ENCODE measurements at regions not wholly inside any gene's neighbourhood (a gene's known extent, or its start where the extent isn't known, plus 50 kb on each side); places are given as distances from the start of the nearest gene placed in this dataset.

GRCh38 chr16:63481060-63481459, 1444.8 kb upstream of the CDH8 start:
- TF ChIP-seq, protein P1, sequence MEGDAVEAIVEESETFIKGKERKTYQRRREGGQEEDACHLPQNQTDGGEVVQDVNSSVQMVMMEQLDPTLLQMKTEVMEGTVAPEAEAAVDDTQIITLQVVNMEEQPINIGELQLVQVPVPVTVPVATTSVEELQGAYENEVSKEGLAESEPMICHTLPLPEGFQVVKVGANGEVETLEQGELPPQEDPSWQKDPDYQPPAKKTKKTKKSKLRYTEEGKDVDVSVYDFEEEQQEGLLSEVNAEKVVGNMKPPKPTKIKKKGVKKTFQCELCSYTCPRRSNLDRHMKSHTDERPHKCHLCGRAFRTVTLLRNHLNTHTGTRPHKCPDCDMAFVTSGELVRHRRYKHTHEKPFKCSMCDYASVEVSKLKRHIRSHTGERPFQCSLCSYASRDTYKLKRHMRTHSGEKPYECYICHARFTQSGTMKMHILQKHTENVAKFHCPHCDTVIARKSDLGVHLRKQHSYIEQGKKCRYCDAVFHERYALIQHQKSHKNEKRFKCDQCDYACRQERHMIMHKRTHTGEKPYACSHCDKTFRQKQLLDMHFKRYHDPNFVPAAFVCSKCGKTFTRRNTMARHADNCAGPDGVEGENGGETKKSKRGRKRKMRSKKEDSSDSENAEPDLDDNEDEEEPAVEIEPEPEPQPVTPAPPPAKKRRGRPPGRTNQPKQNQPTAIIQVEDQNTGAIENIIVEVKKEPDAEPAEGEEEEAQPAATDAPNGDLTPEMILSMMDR (IDR thresholded peaks at IDR 0.05; ENCODE audit: borderline replicate concordance, insufficient read depth, low read depth, low read length), result no peak
- H3K4me3 ChIP-seq (ENCODE audit: low read depth, low read length), result no peak overlapping the region

GRCh38 chr16:63473725-63474124, 1437.5 kb upstream of the CDH8 start:
- no peak overlapping the region for H3K4me3 ChIP-seq (ENCODE audit: low read depth, low read length)
- TF ChIP-seq, protein P1 (IDR thresholded peaks at IDR 0.05; ENCODE audit: borderline replicate concordance, insufficient read depth, low read depth, low read length), result no peak

DNA sequence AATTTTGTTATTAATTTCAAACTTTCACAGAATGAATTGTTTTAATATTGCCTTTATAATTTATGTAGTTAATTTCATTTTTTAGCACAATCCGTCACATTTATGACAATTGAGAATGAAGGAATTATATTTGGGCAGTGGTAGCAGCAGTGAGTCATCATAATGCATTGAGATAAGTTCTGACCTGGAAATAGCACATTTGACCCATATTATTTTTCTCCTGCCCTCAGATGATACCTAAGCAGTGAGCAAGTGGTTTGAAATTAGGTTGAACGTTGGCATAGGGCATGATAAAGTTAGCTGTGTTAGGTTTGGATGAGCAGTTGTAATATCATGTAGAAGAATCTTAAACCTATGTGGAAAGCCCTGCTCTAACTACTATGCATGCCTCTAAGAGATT, 1431.3 kb upstream of the CDH8 start:
- no peak overlapping the region for H3K4me3 ChIP-seq (ENCODE audit: low read depth, low read length)
- TF ChIP-seq, protein P1 (IDR thresholded peaks at IDR 0.05; ENCODE audit: borderline replicate concordance, insufficient read depth, low read depth, low read length), result no peak

GRCh38 chr16:63462316-63462715, 1426.1 kb upstream of the CDH8 start:
- TF ChIP-seq, protein P1 (IDR thresholded peaks at IDR 0.05; ENCODE audit: borderline replicate concordance, insufficient read depth, low read depth, low read length), result no peak
- no peak overlapping the region for H3K4me3 ChIP-seq (ENCODE audit: low read depth, low read length)

DNA sequence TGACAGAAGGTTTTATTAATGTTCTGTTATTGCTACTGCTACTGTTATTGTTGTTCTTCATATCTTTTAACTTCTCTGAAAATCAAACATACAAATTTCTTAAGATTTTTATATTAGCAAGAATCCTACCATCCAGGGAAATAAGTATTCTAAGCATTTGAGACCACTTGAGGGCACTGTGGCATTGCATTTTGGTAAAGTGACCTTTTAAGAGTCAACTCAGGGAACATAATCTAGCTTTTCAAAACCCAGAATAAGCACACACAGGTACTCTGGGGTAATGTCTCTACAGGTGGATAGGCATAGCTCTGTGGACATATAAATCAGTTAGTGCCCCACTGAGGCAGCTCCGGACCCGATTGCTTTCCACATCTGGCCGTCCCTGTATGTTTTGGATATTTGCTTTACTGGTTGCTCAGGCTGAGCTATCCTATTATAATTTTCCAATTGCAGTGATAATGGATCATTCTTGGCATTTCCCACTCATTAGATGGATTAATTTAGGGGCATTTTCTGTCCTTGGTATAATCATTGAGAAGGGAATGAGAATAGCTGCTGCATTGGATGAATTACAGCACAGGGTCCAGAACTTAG, 1425.1 kb upstream of the CDH8 start:
- no peak overlapping the region for H3K4me3 ChIP-seq (ENCODE audit: low read depth, low read length)
- TF ChIP-seq, protein P1 (IDR thresholded peaks at IDR 0.05; ENCODE audit: borderline replicate concordance, insufficient read depth, low read depth, low read length), result no peak

- TF ChIP-seq, protein P1 (IDR thresholded peaks at IDR 0.05; ENCODE audit: borderline replicate concordance, insufficient read depth, low read depth, low read length), result no peak
- H3K4me3 ChIP-seq (ENCODE audit: low read depth, low read length), result no peak overlapping the region
Measured at GRCh38 chr16:63458846-63459245, 1422.6 kb upstream of the CDH8 start.

DNA sequence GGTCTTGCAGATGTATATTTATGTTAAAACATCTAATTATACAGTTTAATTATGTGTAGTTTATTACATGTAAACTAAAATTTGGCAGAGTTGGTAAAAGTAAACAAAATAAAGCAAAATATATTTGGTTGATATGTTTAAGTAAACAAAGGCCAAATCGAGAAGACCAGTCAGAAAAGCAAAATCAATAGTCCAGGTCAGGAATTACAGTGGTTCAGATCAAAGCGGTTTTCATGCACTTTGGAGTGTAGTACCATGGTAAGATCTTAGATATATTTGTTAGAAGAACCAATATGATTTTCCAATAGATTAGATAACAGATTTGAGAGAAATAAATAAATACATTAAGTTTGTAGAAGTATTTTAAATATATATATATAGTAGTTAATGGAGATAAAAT, 1421.6 kb upstream of the CDH8 start:
- TF ChIP-seq, protein P1 (IDR thresholded peaks at IDR 0.05; ENCODE audit: borderline replicate concordance, insufficient read depth, low read depth, low read length), result no peak
- H3K4me3 ChIP-seq (ENCODE audit: low read depth, low read length), result no peak overlapping the region

All from GM12875 (cell line).